Stimulated activated CD8-positive, alpha-beta memory T cell treated with anti-CD3 and anti-CD28 coated beads, Interleukin-15, amount 100 ng/mL, for 48 hours (primary cell): ENCODE measurements at regions not wholly inside any gene's neighbourhood (a gene's known extent, or its start where the extent isn't known, plus 50 kb on each side); places are given as distances from the start of the nearest gene placed in this dataset.
"Not testable (repeated sequence)": the region's sequence is repeated elsewhere in the genome, so short reads cannot be mapped to it uniquely, and the experiment has no call there.

Experiments used
- DNase-seq, 2 donors: peaks; one replicate each; pipeline ENCODE4 v3.0.0-alpha.2; 2020; ENCODE audit warnings: low read depth in 2 of 2

- no peak for DNase-seq
These were observed 52.4 kb upstream of the GOLGA8J start for GRCh38 chr15:30030345-30030744.

GRCh38 chr15:30023798-30024295 is 58.9 kb upstream of the GOLGA8J start:
- no peak for DNase-seq

DNA sequence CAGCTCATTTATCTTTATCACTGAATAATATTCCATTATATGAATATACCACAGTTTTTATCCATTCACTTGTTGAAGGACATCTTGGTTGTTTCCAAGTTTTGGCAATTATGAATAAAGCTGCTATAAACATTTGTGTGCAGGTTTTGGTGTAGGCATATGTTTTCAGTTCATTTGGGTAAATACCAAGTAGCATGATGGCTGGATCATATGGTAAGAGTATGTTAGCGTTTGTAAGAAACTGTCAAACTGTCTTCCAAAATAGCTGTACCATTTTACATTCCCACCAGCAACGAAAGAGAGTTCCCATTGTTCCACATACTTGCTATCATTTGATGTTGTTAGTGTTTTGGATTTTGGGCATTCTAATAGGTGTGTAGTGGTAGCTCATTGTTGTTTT is 72.0 kb upstream of the GOLGA8J start:
- DNase-seq, result no peak

GRCh38 chr15:30008156-30008555 is 74.6 kb upstream of the GOLGA8J start:
- no peak for DNase-seq

DNA sequence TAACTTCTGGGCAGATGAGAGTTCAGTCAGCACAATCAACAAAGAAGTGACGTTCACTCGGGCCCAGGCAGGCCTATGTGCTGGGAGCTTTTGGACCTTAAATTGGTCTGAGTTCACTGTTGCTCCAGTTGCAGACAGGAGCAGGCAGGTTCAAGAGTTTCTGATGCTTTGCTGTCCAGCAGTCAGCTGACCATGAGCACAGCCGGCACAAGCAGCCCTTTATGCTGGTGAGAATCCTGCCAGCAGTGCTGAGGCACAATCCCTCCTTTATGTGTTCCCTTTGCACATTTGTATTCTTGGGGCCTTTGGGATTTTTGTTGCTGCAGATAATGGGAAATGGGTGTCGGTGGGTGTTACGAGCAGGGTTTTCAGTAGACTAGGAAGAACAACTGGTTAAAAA is 81.2 kb upstream of the GOLGA8J start:
- no peak for DNase-seq

DNA sequence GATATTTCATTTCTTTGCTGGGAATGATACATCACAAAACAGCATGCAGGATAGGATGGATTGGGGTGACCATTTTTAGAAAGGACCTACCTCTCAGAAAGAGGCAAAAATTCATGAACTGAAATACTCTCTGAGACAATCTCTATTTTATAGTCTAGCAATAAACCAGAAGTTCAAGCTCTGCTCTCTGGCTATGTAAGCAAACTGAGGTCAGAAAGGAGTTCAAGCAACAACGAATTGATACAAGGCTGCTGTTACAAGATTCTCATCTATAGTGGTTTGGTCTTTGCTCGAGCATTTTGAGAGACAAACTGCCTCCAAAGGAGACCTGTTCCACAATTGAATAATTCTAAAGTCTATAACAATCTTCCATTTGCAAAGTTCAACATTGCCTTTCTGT is 84.7 kb upstream of the GOLGA8J start:
- DNase-seq, result no peak

GRCh38 chr15:29997499-29997898 is 85.3 kb upstream of the GOLGA8J start:
- DNase-seq, result no peak

DNA sequence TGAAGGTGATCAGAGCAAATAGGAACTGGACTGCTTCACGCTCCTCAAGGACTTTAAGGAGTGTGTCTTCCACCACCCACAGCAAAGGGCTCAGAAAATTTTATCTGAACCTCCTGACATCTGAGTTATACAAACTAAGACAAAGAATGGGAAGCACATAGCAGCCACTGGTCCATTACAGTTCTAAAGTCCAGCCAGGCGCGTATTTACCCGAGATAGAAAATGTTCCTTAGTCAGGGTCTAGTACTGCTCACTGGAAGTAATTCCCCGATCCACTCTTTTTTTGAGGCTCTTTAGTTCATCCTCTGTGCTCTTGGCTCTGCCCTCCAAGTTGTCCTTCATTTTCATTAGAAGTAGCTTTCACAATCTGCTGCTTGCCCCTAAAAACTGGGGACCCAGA is 88.5 kb upstream of the GOLGA8J start:
- no peak for DNase-seq

- DNase-seq, result no peak
These were observed 91.8 kb upstream of the GOLGA8J start for GRCh38 chr15:29990954-29991353.

DNA sequence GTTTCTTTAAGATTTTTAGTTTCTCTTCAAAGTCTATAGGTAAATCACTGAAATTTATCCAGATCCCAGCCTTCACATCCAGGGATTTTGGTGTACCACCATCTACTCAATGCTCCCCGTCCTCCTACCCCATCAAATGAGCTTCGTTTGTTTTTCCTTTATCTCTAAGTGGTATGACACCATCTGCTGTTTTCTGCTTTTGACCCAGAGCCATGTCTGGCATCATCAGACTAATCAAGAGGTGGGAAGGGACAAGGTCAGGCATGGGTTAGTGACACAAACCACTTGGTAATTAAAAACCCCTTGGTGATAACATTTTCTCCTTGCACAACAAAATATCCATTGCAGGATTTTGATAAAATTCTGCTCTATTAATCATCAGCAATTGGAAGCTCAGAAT is 92.7 kb upstream of the GOLGA8J start:
- DNase-seq, result no peak

GRCh38 chr15:29988701-29989100 is 94.1 kb upstream of the GOLGA8J start:
- DNase-seq, result no peak

DNA sequence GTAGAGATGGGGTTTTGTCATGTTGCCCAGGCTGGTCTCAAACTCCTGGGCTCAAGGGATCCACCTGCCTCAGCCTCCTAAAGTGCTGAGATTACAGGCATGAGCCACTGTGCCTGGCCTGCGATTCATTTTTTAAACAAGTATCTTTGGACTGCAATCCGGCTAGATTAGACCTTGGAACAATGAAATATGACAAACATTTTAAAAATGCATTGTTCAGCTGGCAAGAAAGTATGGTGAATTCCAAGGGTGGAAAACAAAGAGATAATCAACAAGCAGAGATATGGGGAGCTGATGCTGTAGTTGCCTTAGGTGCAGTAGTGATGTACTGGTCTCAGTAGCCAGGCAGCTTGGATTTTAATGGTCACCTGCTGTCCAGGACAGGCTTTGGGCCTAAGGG is 95.8 kb upstream of the GOLGA8J start:
- DNase-seq, result no peak

- no peak for DNase-seq
These were observed 104.1 kb upstream of the GOLGA8J start for GRCh38 chr15:29978411-29979382.

- not testable (repeated sequence) for DNase-seq
These were observed 108.7 kb upstream of the GOLGA8J start for GRCh38 chr15:29974056-29974455.

GRCh38 chr15:29972051-29972450 is 110.7 kb upstream of the GOLGA8J start:
- no peak for DNase-seq

DNA sequence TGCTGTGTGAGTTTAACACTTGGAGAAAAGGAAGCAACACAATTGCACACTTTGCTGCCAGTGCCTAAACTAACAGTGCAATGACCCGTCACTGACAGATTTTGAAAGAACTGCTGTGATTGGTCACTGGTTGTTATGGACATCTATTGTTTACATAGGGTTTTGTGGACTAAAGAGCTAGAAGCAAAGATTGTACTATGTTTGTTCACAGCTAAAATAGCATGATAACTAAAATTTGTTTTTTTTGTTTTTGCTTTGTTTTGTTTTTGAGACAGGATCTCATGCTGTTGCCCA is 112.4 kb upstream of the GOLGA8J start:
- DNase-seq, result no peak

DNA sequence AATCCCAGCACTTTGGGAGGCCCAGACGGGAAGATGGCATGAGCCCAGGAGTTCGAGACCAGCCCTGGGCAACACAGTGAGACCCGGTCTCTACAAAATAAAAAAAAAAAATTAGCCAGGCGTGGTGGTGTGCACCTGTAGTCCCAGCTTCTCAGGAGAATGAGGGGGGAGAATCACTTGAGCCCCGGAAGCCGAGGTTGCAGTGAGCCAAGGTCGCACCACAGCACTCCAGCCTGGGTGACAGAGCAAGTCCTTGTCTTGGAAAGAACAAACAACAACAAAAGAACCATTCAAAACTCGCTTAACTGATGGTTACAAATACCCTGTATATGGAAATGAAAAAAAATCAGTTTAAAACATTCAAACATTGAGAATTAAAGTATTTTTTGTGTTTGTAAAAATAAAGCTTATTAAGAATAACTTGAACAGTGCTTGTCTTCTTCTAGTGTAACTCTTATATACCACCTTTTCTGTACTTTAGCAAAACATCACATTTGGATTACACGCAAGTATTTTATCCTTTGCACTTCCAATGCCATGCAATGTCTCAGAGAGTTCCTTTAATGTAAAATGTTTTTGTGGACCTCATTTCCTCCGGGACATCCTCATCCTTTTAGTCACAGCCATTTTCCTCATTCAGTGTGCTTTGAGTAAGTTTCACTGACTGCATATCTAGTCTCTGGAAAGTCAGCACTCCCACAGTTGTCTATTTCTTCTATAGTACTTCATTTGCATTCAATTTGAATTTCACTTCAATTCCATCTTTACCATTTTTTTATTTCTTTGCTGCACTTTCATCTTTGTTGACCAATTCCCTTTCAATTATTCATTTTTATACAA is 113.0 kb upstream of the GOLGA8J start:
- no peak for DNase-seq

GRCh38 chr15:29968895-29969561 is 113.7 kb upstream of the GOLGA8J start:
- DNase-seq, result no peak

DNA sequence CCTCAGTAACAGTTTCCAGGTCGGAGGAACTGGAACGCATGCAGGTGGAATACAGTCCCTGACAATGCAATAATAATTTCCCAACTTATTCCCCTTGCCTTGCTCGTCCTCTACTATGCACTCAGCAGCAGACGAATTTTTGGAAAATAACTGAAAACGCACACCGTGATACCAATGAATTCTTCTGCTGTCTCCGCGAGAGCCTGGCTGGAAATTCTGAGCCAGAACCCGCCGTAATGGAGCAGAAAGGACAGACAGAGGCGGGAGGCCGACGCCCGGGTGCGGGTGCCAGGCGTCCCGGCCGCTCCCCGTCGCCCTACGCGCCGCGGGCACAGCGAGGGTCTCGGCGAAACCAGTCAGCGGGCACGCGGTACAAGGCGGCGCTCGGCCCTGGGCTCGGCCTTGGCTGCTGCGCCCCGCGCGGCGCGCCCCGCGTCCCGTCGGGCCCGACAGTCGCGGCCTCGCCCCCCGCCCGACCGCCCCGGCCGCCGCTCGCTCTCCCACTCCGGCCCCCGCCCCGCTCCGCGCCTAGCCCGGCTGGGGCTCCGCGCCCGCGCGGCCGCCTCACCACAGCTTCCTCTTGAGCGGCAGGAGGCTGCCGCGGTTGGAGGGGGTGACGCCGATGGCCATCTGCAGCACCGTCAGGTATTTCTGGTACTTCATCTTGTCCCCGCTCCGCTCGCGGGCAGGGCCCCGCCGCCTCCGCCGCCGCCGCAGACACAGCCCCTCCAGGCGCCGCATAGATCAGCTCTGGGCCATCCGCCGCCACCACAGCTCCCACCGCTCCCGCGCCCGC is 114.5 kb upstream of the GOLGA8J start:
- no peak for DNase-seq

DNA sequence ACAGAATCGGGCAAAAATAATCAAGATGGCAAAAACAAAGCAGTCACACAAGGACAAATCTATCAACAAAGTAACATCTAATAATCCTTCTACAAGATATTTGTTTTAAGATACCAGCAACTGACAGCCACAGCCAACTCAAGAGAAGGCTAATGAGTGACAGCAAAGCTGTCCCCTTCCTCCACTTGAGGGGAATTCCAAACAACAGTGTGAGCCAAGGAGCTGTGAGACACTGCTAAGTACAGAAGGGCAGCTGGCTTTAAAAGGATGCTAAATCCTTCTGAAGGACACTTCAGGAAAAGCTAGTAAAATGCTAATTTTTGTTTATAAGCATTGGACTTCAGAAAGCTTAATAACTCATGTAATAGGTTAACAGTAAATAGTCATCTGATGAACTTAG is 120.3 kb upstream of the GOLGA8J start:
- no peak for DNase-seq

DNA sequence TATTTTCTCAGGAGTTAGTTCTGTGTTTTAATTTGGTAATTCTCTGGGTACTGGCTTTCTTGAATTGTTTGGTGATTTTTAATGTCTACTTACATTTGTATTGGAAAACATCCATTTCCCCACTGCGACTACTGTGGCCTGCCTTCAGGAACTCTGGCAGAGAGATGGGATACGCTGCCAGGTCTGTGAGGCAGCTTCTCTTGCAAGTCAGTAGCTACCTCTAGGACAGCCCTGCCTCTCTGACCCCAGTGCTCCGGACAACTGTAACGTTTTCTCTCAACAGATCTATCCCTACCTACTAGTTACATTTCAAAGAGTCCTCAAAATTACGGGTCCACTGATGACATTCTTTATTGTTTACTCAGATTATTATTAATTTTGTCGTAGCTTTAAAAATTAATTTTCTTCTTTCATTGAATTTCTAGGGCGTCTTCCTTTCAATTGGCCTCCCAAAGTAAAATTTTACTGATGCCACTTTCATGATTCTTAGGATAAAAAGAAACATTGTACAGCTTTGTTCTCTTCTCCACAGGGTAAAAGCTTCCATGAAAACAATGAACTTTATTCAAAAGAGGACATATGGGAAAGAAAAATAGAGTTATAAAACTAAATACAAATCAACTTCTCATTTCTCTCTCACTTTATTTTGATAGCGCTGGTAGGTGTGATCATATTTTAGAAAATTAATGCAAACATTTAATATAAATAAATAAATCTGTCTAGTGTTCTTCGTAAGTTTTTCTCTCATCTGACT is 123.2 kb upstream of the GOLGA8J start:
- no peak for DNase-seq
